Caki2 (cell line): ENCODE measurements at regions not wholly inside any gene's neighbourhood (a gene's known extent, or its start where the extent isn't known, plus 50 kb on each side); places are given as distances from the start of the nearest gene placed in this dataset.
A peak's percentile ranks its signal among the peaks of the same experiment; 100 is the strongest.

Experiments used
- DNase-seq: peaks from one replicate; pipeline ENCODE4 v3.0.0-alpha.2; 2015; ENCODE audit warnings: low read depth
- in situ Hi-C: cut with HindIII; loops from 2 replicates; pipeline ENCODE4 v1.10.0; 2016; ENCODE audit warnings: low sequenced_read_pairs, low pct_unique_long_range_greater_than_20kb, mixed read lengths

GRCh38 chr4:29829067-29829466 is 891.1 kb upstream of the PCDH7 start:
- in situ Hi-C loops: no loop called here
- DNase-seq: no peak

- in situ Hi-C loops: no loop called here
- no peak for DNase-seq
Observed at GRCh38 chr4:29852537-29852936, 867.6 kb upstream of the PCDH7 start.

GRCh38 chr4:29853833-29854232 is 866.3 kb upstream of the PCDH7 start:
- in situ Hi-C loops: no loop called here
- DNase-seq: no peak

DNA sequence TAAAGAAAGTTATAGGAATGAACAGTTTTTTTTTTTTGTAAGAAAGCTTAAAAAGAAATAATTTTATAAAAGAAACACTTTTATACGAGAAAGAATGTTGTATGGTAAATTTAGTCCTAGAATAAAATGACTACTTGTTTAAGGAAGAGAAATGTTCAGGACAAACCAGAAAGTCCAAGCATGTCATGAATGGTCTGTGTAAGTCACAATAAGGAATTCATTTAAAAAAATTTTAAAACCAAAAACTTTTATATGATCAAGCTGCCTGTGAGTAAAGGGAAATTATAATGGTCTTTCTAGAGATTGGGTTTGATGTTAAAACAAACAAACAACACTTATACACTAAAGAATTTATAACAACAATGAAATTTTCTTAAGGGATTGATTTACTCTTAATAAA is 858.9 kb upstream of the PCDH7 start:
- DNase-seq: no peak
- in situ Hi-C loops: no loop called here

- in situ Hi-C loops: no loop called here
- DNase-seq: no peak
Observed at GRCh38 chr4:29867412-29867811, 852.8 kb upstream of the PCDH7 start.

DNA sequence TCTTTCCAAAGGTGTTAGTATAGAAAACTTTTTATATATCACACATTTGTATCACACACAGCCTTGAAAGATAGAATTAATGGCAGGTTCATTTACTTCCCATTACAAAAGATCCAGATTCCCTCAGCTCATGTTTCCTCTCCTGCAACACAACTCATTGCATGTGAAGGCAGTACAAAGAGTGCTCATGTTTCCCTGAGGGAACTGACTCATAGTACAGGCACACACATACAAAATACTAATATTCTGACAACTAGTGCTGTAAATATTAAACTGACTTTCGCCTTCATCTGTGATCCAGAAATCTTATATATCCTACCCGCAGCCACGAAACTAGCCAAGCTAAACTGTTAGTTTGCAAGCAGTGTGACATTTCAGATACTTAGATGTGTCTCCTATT is 819.8 kb upstream of the PCDH7 start:
- in situ Hi-C loops: no loop called here
- DNase-seq: no peak

- no peak for DNase-seq
- in situ Hi-C loops: no loop called here
Observed at GRCh38 chr4:29908276-29908675, 811.9 kb upstream of the PCDH7 start.

DNA sequence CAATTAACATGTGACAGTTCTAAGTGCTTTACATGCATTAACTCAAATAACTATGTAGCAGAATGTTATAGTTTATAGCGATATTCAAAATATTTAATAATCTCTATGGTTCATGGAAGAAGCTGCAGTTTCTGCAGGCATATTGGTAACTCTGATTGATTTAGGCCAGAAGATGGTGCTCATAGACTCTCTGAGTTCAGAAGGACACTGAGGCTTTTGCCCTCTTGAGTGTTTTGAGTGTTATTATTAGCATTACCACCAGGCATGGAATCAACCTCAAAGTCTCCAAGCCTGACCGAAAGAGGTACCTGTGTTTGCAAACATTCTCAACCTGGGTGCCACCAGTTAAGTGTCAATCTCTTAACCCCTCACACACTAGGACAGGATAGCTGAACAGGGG is 792.3 kb upstream of the PCDH7 start:
- in situ Hi-C loops: no loop called here
- no peak for DNase-seq

DNA sequence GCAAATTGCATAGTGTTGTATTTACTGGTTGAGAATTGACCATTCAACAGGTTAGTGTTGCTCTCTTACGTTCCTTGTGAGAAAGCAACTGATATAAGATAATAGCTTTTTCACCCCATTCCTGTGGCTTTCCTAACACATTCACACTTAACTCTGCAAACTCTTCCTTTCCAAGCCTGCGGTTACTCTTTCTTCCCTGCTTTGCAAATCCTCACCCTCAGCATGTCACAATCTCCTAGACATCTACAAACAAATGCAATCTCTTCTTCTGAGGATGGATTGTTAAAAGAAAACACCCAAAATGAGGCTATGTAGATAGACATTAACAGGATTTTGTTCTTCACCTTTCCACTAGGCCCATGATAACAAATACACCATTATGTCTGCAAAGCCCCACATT is 771.7 kb upstream of the PCDH7 start:
- in situ Hi-C loops: no loop called here
- DNase-seq: no peak

DNA sequence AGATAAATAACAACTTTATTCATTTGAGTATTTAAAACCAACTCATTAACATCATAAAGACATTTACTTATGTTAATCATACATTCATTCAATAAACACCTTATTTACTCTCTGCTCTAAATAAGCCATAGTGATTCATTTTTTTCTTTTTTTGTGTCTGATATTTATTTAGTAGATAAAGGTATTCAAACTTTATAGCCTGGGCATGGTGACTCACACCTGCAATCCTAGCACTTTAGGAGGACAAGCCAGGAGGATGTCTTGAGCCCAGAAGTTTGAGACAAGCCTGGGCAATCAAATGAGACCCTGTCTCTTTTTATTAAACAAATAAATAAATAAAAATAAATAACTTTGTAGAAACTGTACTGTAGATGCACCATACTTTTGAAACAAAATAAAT is 771.3 kb upstream of the PCDH7 start:
- in situ Hi-C loops: no loop called here
- DNase-seq: no peak

DNA sequence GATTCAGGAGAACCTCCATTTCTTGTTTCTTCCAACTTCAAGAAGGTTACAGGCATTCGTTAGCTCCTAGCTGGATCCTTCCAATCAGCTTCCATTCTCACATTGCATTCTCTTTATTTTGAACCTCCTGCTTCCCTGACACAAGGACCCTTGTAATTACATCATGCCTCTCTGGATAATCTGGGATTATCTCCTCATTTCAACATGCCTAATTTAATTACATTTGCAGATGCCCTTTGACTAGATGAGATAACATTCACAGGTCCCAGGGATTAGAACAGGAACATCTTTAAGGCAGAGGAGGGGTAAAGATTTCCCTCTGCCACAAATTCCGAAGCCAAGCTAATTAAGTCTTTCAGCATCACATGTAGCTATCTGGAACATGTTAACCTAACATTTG is 753.8 kb upstream of the PCDH7 start:
- in situ Hi-C loops: no loop called here

DNA sequence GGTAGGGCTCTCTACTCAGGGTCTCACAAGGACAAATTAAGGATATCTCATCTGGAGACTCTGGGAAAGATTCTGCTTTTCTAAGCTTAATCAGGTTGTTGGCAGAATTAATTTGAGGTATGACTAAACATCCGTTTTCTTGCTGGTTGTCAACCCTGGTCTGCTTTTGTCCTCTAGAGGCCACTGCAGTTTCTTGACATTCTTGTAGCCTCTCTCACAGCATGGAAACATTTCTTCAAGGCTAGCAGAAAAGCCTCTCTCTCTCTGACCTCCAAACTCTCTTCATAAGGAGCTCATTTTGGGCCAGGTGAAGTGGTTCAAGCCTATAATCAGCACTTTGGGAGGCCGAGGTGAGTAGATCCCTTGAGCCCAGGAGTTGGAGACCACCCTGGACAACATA is 749.5 kb upstream of the PCDH7 start:
- DNase-seq: peak; percentile 6
- in situ Hi-C loops: no loop called here

More for the DNA sequence above, 753.8 kb upstream of the PCDH7 start:
- DNase-seq: no peak

GRCh38 chr4:29972121-29972520 is 748.0 kb upstream of the PCDH7 start:
- in situ Hi-C loops: no loop called here
- DNase-seq: no peak

DNA sequence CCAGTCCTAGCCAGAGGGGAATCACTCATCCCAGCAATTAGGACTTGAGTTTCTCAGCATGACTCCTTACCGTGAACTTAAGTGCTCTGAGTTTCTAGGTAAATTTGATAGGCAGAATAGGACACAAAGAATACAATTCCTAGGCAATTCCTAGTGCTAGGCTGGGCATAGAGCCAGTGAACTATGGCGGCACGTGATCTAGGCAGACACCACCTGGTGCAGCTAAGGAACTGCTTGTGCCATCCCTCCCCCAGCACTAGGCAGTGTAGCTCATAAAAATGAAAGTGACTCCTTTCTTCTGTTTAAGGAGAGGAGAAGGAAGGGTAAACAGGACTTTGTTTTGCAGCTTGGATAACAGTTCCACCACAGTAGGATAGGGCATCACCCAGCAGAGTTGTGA is 736.3 kb upstream of the PCDH7 start:
- DNase-seq: no peak
- in situ Hi-C loops: no loop called here

GRCh38 chr4:30001628-30002027 is 718.5 kb upstream of the PCDH7 start:
- in situ Hi-C loops: no loop called here
- DNase-seq: no peak

DNA sequence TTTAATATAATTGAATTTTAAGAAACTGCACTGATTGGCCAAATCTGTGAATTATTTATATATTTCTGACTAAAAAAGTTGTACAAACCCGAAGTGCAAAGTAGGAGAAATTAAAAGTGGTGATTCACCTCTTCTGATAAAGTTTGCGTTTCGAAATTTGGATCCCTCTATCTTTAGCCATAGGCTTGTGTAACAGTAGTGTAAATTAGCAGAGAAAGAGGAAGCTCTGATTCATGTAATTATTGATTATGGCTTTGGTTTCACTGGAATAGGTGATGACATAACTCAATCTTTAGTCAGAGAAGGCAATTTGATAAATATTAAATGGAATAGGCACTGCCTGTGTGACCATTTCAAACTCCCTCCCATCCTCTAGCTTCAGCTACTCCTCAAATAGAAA is 717.8 kb upstream of the PCDH7 start:
- DNase-seq: no peak
- in situ Hi-C loops: no loop called here

- no peak for DNase-seq
- in situ Hi-C loops: no loop called here
Observed at GRCh38 chr4:30005995-30006394, 714.2 kb upstream of the PCDH7 start.

DNA sequence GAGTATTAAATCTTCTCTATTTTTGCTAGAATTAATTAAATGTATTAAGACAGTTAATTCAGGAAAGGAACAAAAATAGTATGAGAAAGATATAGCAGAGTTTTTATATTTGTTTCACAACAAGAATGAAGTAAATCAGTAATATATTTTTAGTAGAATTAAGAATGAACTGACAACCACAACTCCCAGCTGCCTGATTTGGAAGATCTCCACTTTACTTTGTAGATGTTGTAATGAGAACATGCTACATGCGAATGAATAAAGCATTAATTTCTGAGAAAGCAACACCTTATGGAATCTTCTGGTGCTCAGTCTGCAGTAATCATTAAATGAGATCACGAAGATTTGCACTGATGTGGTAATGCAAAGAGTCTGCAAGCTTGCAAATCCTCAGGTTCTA is 695.6 kb upstream of the PCDH7 start:
- in situ Hi-C loops: no loop called here
- no peak for DNase-seq

DNA sequence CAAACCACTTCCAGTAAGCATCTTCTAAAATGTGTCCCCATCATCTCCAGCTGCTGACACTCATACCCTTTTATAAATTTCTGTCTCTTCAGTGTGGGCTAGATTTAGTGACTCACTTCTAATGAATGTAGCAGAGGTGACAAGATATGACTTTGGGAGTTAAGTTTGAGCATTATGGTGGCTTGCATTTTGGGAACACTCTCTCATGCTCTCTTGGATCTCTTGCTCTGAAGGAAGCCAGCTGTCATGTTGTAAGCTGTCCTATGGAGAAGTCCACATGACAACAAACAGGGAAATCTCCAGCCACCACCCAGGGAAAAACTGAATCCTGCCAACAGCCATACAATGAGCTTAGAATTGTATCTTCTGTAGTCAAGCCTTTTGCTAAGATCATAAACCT is 691.3 kb upstream of the PCDH7 start:
- DNase-seq: no peak
- in situ Hi-C loops: no loop called here

DNA sequence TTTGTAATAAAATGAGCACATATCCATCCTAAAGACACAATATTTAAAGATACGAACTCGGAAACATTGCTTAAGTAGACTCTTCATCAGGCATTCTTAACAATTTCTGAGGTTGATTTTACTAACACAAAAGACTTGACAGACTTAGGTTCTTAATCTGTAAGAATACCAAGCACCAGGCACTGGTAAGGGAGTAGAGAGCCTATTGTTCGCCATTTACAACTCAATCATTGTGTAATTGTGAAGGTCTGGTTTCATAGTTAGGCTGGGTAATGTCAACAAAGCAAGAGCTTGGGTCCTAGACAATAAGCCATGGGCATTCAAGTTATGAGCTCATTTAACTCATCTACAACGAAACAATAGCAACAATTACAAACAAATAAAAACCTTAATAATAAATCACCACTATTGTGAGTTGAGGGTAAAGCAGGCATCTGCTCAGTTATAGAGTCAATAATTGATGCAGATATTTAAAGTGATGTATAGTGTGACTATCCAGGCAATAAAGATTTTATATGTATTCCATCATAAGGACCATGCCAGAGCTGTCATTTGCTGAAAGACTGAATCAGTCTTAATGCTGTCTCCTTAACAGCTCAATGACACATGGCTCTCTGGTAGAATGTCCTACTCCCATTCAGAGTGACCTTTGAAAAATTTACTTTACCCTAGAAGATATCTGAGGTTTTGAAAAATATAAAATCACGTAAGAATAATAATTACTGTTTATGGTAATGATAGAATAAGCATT is 664.0 kb upstream of the PCDH7 start:
- no peak for DNase-seq
- in situ Hi-C loops: no loop called here

DNA sequence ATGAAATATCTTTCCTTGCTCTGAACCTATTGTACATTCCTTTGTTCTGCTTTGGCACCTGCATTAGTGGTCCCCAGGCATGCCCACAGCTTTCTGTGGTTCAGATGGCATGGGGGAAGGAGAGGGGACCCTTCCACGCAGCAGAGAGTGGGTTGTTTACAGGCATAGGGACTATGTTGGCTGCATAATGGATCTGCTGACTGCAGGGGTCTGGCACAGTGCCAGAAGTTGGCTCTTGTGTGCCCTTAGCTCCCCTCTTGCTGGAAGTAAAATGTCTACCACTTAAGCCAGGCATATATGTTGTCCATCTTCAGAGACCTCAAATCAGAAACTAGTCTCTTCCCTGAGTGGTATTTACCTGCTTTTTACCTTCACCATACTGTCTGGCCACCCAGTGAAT is 651.9 kb upstream of the PCDH7 start:
- in situ Hi-C loops: no loop called here
- no peak for DNase-seq
